GM23248 (cell line): ENCODE measurements at regions not wholly inside any gene's neighbourhood (a gene's known extent, or its start where the extent isn't known, plus 50 kb on each side); places are given as distances from the start of the nearest gene placed in this dataset.

Source experiments
- EZH2 ChIP-seq: fragments of 200-600 bp; sonication (generic); IDR thresholded peaks from 2 replicates; pipeline ENCODE4 v1.6.1; 2018; ENCODE audit warnings: antibody characterized with exemption, mild to moderate bottlenecking; ENCODE audit not compliant: insufficient read depth, poor library complexity, severe bottlenecking
- EZH2phosphoT487 ChIP-seq: fragments of 200-600 bp; sonication (generic); IDR thresholded peaks from 2 replicates; pipeline ENCODE4 v1.6.1; 2018; ENCODE audit warnings: antibody characterized with exemption, moderate library complexity, mild to moderate bottlenecking, low read depth; ENCODE audit not compliant: insufficient read depth

DNA sequence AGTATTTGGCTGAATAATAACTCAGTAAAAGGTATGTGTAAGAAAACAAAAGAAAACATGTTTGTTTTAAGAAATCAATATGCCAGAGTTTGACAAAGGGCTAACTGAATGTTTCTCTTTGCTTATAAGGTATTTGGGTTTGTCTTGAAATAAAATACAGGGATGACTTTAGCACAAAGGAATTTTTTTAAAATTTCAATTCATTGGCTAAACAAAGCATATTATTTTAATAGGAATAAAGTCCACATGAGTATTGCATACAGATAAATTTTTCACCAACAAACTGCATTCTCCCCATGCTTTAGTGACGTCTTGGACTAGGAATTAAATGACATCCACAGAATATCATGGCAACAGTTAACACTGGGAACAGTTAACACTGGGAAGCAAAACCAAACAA lies 480.0 kb upstream of the JAG1 start:
- no peak for TF ChIP-seq EZH2
- TF ChIP-seq EZH2phosphoT487: no peak
